AG20443 (cell line): ENCODE measurements at regions not wholly inside any gene's neighbourhood (a gene's known extent, or its start where the extent isn't known, plus 50 kb on each side); places are given as distances from the start of the nearest gene placed in this dataset.

Experiments used
- DNase-seq: peaks from one replicate; pipeline ENCODE4 v3.0.0; 2012; ENCODE audit warnings: low spot score, mixed read lengths

DNA sequence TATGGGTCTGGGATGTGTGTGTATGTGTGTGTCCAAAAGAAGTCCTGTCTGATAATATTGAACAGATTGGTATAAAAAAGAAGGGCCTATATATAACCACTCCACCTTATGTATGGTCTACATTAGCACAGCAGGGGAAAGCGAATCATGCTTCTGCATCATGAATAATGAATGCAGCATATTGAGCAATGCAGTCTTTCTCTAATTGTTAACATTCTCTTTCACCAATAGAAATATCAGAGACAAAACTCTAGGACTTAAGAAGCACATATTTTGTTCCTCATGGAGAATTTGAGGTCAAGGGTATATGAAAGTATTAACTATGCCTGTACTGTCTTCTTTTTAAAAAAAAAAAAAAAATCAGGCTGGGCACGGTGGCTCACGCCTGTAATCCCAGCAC lies 264.3 kb upstream of the NOCT start:
- DNase-seq, result peak; percentile 36

DNA sequence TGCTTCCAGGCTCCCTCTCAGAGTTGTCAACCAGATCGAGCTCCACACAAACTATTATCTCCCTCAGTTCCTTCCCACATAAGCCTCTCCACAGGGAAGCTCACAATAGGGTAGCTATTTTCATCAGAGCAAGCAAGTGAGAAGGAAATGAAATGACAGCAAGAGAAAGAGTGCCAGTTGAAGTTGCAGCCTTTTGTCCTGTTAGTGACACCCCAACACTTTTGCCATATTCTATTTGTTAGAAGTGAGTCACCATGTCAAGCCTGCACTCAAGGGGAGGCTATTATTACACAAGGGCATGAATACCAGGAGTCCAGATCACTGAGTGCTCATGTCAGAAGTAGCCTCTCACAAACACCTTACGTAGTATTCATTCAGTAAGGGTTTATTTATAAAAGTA lies 266.3 kb upstream of the NOCT start:
- DNase-seq, result peak; percentile 49

DNA sequence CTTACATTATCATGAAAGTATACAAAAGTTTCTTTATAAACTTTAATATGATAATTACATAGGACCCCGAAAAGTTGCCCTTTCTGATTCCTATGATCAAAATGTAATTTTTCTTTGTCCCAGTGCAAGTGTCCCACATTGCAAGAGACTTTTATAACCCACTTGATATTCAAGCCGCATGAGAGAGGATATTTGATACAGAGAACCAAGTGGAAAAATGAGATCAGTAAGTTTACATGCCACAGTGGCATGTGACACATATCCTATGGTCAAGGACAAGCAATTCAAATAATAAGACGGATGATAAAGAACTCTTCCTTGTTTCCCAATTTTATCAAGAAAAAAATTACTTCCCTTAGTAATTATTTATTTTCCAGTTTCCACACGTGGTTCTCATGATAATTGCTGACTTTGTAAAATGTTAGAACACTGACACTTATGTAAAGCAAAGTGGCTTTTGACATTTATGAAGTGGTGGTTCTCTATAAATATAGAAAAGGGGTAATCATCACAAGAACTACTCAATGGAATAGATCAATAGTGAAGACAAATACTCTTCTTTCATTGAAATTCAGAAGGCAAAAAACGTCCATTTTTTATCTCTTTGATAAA lies 273.7 kb upstream of the NOCT start:
- no peak for DNase-seq

DNA sequence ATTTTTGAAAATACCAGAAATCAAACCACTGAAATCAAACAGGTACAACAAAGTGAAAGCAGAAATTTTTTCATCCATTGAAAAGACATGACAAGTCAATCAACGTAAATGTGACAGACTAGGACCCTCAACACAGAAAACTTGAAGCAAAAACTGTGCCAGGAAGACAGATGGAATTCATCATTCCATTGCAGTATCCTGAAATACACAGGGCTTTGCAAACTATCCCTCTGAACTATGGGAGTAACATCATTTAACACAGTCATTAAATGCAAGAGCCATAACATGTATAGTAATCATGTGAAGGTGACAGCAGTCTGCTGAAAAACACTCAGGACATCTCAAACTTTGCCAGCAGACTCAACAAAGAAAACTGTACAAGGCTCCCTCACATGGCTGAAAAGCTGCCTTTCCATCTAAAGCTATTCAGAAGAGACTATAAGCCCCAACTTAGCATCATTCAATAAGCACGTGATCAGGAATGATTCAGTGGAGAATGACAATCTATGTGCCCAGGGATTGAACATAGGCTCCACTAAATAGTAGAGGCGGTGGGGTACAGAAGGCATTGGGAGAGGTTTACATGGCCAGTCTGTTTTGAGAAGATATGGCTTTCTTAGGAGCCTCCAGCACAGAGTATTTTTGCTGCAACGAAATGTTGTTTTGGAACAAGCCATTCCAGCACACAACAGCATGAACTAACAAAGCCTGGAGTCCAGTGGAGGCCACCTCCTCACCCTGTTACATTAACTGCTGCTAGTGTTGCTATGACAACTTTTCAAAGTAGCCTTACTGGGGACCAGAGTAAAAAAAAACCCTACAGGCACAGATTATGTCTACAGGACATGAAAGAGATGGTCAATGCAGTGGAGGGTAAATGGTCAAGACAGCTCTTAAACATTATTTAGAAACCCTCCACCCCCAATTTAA lies 274.5 kb upstream of the NOCT start:
- DNase-seq, result no peak

DNA sequence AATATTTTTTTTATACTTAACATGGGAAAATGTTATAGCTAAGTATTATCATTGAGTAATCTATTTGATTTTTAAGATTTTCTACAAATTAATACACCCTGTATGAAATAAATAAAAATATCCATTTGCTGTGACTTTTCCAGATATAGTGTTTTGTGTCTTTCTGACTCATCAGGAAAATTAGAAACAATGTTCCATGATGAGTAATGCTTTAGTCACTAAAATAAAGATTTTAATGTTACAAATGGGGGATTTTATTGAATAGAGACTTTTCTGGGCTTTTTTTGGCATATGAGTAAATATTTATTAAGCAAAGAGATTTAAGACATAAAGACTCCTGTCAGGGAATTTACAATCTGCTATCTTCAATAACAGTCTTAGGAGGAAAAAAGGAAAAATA lies 279.2 kb upstream of the NOCT start:
- peak; percentile 19 for DNase-seq

DNA sequence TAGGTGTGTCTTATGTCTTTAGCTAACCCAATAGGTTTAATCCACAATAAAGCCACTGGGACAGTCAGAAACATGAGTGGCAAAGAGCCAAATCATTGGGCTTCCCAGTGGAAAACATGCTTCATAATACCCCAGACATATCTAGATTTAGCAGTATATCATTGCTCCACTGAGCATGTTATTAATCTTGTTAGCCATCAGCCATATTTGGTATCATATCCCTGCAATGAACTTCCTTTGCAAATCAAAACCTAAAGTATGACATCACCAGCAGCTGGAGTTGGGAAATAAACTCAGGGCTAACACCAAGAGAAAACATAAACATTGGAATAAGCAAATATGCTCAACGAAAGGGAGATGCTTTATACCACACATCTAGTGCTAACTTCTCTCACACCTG lies 280.8 kb upstream of the NOCT start:
- peak; percentile 16 for DNase-seq

DNA sequence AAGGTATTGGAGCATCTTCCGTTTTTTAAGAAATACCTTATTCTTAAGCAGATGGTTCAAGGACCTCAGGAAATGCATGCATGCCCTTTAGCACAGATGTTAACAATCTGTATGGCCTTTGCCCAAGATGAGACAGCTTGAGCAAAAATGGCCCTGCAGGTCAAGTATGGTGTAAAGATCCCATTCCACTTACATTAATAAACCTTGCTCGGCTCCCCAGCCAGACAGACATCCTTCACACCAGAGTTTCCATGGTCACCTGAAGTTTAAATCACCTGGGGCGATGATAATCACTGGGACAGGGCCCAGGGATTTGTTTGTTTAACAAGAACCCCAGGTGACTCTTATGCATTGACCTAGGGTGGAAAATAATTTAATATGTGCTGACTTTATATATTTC lies 287.0 kb upstream of the NOCT start:
- no peak for DNase-seq

DNA sequence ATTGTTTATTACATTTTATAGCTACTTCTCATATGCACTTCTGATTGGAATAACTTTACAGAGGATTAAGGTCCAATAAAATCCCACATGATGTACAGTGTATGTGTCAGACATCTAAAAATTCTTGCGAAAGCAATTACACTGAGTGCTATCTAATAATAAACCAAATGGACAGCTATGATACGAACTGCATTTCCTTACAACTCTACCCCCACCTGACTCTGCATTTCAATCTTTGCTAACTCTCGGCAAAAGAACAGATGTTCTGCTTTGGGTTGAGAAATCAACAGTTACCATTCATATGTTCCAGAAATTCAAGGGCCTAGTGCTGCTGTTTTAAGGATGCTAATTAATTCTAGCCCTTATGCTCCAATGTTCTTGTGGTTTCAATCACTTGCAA lies 287.9 kb upstream of the NOCT start:
- DNase-seq, result no peak

DNA sequence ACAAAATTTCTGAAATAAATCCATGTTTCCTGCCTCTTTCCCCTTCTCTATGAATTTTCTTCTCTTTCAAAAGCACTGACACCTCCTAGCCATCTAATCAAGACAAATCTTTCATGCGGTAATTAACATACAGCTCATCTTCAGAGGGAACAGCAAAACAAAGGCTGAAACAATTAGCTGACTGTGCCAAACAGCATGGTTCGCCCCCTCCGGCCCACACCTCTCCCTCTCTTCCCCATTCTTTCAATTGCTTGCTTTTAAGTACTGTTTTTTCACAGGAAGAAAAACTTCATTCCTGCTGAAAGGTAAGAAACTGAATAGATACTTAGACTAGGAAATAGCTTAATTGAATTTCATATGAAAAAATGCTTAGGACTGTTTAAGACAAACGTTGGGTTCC lies 291.1 kb upstream of the NOCT start:
- no peak for DNase-seq

DNA sequence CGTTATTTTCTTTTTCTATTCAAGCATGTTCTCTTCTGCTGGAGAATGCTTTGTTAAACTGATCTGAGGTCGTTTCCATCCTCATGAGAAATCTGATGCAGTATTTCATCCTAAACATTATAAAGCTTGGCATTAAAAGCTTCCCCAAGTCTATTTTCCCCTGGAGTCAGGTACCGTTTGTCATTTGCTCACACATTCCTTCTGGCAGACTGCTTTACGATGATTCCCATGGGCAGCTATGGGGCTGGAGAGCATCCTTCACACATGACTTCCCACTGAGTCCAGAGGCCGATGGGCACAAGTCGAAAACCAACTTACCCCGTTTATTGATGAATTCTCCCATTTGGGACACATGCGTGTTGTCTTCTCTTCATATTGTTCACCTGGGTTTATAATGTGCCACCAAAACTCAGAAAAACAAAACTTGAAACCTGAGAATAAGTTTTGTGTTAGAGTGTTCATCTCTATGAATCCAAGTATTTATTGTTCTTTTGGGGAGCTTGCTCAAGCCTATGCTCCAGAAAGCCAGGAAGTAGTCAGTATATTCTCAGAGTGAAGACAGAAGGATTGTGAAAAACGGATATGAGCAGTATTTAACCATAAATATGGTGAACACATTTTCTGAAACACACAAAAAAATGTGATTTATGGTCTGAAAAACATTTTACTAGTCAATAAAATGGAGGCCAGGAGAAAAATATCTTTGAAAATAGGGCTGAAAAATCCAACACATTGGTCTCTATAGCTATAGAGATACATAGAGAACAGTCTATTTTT lies 298.8 kb upstream of the NOCT start:
- no peak for DNase-seq

DNA sequence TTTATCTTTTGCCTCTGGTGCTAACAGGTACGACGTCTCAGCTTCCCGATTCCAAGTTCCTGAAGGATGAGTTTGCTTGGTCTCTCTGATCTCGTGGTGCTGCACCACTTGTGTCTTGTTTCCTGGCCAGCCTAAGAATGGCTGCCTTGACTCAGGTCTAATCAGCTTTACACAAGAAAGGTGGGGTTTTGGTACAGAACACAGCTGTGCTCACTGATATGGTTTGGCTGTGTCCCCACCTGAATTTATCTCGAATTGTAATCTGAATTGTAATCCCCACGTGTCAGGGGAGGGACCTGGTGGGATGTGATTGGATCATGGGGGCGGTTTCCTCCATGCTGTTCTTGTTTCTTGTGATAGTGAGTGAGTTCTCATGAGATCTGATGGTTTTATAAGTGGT lies 305.3 kb upstream of the NOCT start:
- DNase-seq, result no peak

DNA sequence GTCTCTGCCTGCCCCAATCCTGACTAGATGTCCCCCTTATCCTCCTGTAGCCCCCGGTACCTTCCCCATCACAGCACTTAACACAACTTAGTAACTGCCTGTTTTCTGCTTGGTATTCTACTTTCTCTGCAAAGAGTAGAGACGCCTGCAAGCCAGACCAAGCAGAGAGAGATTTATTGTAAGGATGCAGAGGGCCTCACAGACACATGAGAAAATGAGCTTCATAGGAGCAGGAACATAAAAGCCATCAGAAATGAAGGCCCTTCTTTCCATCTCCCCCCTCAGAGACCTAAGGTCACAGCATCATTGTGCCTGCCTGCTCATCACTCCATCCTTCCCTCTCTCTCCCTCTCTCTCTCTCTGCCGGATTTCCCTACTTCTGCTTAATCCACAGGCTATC lies 305.7 kb upstream of the NOCT start:
- DNase-seq, result no peak

DNA sequence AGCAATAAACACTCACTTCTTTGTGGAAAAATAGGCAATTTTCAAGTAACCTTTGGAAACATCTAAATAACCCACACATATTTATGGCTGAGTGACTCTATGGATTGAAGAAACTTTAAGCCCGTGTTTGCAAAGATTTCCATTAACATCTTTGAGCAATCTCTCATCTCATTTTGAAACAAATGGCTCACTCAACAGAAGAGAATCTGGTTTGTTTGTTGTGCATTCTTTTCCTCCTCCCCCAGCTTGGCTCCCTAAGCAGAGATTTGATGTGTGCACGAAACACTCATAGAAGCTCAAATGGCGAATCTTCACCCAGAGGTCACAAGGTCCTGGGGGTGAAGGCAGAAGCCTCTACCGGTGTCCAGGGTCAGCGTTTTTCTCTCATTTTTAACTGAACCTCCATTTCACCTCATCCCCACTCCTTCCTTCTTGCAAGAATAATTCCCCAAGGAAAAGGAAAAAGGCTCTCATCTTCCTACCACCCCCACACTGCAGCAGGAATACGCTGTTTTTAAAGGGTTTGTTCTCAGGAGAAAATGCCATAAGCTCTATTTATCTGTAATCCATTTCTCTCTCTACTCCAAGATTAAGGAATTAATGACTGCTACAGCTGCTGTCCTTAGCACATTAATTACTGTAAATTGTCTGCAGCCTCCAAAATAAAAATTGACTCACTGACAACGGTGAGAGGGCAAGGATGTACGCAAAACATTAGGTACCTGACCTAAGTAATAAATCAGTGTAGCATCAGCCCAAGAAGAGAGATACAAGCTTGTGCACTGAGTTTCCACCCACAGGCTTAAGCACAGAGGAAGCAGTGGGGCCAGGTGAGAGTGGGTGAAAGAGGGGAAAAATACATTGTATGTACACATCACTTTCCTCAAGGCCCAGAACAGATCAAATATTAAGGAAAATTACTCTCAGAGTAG lies 307.6 kb upstream of the NOCT start:
- peak; percentile 55 for DNase-seq

DNA sequence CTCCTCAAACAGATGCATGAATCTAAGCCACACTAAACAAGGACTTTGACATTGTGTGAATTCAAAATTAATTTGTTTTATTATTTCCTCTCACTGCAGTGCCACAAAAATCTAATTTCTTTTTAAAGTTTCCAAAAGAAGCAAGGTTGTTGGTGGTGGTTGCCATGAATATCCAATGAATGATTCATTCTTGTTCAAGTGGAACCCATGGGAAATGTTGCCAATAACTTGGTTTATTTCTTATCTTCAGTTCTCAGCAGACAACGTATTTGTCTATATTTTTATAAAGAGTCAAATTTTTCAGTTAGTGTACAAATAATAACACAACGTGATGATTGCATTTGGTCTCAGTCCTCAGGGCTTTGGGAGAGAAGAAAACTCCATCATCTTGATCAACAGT lies 309.4 kb upstream of the NOCT start:
- DNase-seq, result no peak

DNA sequence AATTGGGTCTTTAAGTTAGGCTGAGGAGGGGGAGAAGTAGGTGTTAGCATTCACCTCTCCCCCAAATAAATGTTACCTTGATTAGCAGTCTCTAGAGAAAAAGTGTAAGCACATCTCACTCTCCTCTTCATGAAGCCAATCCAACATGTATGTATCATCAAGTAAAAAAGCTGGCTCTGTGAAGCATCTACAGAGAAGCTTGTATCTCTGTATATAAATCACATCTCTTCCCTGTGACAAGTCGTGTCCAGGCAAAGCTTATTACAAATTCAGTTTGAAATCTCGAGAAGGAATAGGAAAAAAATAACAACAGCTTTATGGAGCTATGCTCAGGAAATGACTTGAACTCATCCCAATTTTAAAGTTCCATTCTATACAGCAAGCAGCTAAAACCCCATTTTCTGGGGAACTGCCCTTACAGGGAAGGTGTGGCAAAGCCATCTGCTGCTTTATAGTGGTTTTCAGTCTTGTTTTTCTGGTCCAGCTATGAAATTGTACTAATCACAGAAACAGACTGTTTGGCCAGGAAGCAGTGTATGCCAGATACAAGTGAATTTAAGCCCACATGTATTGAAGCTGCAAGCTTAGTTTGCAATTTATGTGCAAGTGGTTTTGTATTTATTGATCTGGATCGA lies 313.3 kb upstream of the NOCT start:
- no peak for DNase-seq

DNA sequence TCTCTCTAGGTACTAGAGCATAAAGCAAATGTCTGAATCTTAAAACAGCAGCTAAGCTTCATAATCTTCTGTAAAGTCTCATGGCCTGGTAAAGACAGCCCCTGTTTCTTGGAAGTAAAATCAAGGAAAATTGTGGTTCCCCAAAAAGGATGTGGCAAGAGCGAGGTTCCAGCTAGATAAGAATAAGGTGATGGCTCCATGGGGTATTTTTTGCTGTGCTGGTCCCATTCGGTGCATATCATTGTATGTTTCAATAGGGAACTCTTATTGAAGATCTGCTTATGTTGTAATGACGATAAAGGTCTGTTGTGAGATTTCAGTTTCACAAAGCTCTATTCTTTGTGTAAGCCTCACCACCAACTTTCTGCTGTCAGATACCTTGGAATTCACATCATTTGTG lies 316.9 kb upstream of the NOCT start:
- DNase-seq, result no peak

DNA sequence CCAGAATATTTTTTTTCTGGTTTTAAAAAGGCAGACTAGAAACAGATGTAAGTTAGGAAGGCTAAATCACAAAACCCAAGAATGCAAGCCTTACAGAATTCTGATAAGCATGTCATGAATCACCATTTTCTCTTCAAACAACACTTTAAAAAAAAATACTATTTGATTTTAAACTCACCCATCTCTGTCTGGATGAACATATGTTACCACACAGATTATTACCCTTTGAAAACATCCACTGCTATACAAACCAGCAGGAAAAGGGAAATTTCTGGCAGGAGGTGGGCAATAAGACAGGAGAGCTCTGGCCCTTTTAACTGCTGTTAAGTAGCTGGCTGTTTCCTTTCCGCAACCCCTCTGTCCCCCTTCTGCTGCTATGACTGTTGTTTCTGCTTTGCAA lies 317.7 kb upstream of the NOCT start:
- DNase-seq, result no peak

DNA sequence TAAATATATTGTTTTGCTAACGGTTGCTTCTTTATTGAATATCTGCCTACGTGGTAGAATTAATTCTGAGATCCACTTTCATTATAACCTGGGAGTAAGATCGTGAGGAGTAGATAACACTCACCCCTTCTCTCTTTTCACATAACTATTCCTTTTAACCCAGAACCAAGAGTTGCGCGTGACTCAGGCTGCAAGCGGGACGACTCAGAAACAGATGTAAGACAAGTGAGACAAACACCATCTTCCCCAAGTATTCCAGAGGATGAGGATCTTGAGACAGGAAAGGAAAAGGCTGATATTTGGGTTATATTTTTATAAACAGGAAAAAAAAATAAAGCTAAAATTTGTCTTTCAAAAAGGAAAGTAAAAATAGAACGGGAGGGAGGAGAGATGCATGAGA lies 318.8 kb upstream of the NOCT start:
- no peak for DNase-seq

DNA sequence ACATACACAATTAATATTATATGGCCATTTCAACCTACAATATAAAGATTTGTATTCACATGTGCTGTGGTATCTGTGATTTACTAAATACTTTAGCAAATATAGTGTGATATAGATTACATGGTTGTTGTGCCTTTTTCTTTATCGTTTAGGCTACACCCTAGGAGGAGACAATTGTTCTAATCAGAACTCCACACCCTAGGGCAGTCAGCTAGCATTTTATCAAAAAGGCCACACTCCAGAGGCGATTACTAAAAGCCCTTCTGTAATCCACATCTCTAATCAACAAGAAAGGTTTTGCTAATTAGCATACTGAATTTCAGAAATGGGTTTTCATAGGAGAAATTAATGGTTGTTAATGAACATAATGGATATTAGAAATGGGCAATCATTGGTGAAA lies 319.5 kb upstream of the NOCT start:
- no peak for DNase-seq

DNA sequence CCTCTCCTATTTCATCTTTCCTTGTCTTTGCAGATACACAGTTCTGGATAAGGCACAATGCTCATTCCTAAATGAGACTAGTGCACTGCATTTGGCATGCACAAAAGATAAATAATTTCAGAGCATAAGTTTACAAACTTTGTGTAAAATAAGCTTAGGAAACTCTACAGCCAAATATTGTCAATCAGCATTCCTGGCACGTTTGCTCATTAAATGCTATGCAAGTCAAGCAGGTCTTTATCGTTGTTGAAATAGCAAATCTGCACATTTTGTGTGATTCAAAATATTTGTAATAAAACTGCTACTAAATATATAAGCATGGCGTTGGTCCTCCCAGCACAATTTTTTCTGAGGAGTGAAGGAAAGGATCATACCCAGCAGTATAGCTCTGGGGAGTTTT lies 322.1 kb upstream of the NOCT start:
- DNase-seq, result no peak

DNA sequence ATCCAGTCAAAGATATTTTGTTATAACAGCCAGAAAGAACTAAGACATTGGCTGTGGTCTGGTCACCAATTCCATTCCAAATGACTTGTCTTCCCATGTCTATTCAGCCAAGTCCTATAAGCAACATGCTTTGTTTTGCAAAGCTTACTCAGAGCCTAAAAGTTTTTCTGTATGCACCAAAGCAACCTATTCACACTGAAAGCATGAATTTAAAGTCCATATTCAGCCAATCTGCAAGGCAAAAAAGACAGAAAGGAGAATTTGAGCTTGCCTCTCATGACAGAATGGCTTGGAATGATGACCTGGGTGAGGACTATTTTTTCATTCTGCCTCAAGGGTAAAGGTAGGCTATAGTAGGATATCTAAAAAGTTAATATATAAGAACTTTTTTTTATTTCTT lies 323.2 kb upstream of the NOCT start:
- DNase-seq, result no peak
